G401 (cell line): ENCODE measurements at regions not wholly inside any gene's neighbourhood (a gene's known extent, or its start where the extent isn't known, plus 50 kb on each side); places are given as distances from the start of the nearest gene placed in this dataset.

Experiments
- DNase-seq: peaks from one replicate; pipeline ENCODE4 v3.0.0-alpha.2; 2015; ENCODE audit warnings: low spot score
- in situ Hi-C: cut with HindIII; loops from 2 replicates; pipeline ENCODE4 v1.10.0; 2016; ENCODE audit warnings: low sequenced_read_pairs, mixed read lengths

GRCh38 chr17:71460943-71461342 lies 659.9 kb upstream of the SOX9 start:
- in situ Hi-C loops = no loop called here
- no peak for DNase-seq

DNA sequence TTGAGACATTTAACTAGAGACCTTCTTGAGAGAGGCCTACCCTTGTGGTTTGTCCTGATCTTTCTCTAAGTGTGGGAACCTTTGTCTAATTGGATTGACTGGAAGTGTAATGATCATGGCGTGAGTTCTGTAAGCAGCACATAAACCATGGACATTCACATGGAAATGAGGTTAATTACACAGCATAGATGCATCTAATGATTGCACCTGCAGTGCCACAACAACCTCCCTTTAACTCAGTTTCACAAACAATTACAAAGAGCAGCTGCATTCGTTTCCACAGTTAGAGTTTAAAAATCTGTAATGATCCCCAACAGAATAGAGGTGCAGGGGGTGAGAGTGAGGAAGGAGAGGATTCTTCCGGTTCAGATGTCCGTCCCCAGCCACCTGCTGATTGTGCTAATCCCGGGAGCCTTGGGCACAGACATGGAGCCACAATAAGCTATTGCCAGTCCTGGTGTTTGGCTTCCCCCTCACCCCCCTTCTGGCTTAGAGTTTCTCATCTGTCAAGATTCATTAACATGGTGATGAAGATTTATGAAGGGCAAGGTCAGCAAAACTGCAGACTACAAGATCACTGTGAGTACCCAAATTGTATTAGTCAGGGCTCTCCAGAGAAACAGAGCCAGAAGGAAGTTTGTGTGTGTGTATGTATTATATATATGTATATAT lies 659.2 kb upstream of the SOX9 start:
- in situ Hi-C loops = no loop called here
- no peak for DNase-seq

DNA sequence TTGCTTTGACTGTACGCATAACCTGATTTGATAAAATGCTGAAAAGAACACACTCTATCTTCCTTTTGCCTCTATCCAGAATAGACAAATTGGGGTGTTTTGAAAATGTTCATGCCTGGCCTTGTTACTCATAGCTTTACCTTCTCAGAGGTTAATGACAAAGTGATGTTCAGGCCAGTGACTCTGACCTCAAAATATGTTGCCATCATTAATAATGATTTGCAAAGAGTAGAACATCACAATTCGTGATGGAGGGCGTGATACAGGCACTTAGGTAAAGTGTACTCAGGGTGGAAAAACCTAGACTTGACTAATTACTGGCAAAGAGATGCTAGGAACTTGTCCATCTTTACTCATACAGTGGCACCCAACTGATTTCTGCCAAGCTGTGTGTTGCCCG lies 656.6 kb upstream of the SOX9 start:
- in situ Hi-C loops = no loop called here
- no peak for DNase-seq

- in situ Hi-C loops = no loop called here
- no peak for DNase-seq
Observed at GRCh38 chr17:71464751-71465150, 656.1 kb upstream of the SOX9 start.

DNA sequence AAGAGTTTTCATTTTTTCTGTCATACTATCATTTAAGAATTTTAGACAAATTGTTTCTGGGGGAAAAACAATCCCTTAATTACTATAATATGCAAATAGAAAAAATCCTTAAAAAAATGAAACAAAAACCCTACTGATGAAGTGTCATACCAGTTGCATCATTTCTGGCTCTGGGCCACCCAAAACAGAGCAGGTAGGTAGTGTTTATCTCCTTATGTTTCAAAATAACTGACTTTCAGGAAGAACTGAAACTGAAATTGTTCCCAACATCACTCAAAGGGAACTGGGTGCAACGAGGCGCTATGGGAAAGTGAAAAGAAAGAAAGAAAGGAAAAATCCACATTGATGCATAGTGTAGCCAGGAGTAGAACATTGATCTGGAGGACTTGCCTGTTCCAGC lies 653.1 kb upstream of the SOX9 start:
- DNase-seq = no peak
- in situ Hi-C loops = no loop called here

DNA sequence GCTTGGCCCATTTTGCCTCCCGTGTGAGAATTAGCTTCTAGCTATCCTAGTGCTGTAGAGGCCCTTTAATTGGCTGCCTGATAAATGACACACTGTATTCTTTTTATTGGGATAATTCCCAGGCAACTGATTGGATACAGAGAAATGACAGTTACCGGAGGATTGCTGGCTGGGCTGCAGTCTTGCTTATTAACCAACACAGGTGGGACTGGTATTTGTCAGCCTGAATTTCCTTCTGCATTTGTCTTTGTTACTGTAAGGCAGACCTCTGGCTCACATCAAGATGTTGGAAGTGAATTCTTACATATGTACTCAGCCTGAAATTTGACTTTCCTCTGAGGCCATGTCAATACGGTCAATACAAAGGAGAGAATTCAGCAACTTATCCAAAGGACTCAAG lies 650.8 kb upstream of the SOX9 start:
- in situ Hi-C loops = no loop called here
- no peak for DNase-seq

DNA sequence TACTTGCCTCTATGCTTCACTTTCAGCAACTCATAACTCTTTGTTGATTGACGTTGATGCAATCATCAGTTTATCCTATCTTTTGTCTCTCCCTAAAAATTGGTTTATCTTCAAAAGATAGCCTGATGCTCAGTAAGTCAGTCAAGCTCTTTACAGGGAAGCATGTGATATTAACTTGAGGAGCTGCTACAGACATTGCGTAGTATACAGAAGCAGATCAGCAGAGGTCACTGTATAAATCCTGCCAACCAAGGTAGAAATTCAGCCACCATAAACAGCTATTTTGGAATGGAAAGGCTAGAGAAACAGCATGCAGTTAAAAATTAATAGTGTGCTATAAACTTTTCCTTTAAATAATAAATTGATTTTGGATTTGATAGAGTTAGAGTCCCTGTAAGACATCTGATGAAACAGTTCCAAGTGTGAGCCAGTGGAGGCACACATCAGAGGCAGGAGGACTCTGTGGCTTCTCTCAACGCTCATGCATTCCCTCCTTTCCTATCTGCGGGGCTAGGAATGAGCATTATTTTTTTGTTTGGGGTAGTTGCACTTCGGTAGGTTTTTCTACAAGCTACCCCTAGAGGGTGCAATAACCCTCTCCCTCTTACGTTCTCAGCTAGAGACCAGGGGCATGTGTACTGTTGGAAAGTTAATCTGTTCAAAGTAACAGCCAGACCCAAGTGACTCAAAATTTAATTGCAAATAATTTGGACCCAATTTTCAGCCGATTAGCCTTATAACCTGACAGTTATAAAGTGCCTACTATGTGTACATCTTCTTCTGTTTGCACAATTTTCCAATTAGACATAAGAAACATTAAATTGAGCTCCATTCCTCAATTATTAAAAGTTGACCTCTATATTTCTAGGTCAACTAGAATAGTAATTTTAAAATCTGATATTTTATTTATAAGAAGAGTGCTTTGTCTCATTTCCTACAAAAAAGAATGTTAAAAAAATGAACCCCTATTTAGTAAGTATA lies 647.7 kb upstream of the SOX9 start:
- peak; percentile 15 for DNase-seq
- in situ Hi-C loops = no loop called here

GRCh38 chr17:71477356-71477755 lies 643.5 kb upstream of the SOX9 start:
- in situ Hi-C loops = no loop called here
- no peak for DNase-seq

DNA sequence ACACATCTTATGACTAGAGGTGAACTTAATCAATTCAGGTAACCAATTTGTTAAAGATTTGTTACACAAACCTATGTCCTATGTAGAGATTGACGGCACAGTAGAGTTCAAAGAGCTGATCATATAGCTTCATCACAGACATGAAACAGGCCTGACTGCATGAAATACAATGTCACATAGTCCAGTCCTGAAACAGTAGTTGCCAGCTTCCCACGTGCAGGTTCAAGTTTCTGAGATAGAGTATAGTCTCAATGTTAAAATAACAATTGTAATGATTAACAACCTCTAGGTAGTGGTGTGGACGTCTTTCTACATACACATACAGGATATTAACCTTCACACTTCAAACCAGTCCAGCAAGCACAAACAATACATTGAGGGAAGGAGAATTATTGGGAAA lies 640.7 kb upstream of the SOX9 start:
- in situ Hi-C loops = no loop called here
- no peak for DNase-seq

DNA sequence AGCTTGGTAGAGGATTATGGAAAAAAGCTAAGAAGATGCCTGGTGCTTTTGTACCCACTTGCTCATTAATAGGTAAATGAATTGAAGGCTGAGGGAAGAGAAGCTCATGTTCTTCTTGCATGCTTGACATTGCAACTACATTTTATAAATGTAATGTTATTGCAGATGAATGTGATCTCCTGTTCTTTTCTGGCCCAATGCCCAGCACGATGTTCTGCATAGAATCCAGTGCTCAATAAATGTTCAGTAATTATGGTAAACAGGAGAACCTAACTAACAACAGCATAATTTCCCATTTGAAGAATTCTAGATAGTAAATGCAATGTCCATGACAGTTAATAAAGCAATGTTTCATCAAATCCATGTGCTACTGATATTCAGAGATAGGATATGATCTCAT lies 638.2 kb upstream of the SOX9 start:
- no peak for DNase-seq
- in situ Hi-C loops = no loop called here

GRCh38 chr17:71484546-71484945 lies 636.3 kb upstream of the SOX9 start:
- in situ Hi-C loops = no loop called here

DNA sequence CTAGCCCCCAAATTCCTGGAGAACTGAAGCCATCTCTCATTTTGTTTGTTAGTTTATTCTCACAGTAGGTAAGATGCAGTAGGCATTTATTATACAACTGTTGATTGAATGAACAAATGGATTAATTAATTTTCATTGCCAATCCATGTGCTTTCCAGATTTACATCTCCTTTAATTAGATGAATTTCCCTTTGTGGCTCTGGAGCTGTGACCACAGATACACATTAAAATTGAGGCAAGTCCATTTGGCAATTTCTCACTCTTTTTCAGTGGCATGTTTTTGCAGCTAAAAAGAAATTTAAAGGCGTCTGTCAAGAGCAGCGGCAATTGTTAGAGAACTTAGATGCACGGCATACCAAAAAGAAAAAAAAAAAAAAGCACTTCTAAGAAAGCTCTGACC lies 635.4 kb upstream of the SOX9 start:
- in situ Hi-C loops = no loop called here

More at GRCh38 chr17:71484546-71484945, 636.3 kb upstream of the SOX9 start:
- no peak for DNase-seq

GRCh38 chr17:71486261-71486660 lies 634.6 kb upstream of the SOX9 start:
- in situ Hi-C loops = no loop called here
- no peak for DNase-seq

More for the DNA sequence above, 635.4 kb upstream of the SOX9 start:
- DNase-seq = no peak

DNA sequence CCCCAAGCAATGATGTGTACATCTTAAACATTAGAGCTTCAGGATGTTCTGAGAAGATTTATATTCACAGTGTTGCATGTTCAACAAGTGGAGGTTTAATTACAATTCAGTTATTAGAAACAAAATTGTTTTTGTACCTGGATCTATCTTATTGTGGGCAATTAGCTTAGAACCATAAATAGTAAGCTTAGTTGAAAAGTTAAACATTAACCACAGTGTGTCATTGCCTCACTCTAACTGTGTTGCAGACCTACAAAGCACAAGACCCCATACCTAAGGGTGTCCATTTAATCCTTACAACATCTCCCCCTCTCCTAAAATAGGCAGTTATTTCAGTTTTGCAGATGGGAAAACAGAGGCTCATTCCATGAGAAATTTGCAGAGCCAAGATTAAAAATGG lies 632.0 kb upstream of the SOX9 start:
- in situ Hi-C loops = no loop called here
- DNase-seq = no peak

- in situ Hi-C loops = no loop called here
- no peak for DNase-seq
Observed at GRCh38 chr17:71494062-71494855, 626.6 kb upstream of the SOX9 start.

DNA sequence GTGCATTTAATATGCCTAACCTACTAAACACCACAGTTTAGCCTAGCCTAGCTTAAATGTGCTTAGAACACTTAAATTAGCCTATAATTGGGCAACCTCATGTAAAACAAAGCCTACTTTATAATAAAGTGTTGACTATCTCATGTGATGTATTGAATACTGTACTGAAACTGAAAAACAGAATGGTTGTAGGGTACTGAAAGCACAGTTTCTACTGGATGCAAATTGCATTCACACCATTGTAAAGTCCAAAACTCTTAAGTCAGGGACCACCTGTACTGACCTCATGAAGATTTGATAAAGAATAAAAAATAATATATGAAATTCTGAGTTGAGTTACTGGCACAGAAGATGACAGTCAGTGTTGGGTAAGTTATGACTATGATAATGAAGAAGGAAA lies 625.4 kb upstream of the SOX9 start:
- in situ Hi-C loops = no loop called here

GRCh38 chr17:71496552-71496951 lies 624.3 kb upstream of the SOX9 start:
- DNase-seq = no peak
- in situ Hi-C loops = no loop called here

More for the DNA sequence above, 625.4 kb upstream of the SOX9 start:
- DNase-seq = no peak

DNA sequence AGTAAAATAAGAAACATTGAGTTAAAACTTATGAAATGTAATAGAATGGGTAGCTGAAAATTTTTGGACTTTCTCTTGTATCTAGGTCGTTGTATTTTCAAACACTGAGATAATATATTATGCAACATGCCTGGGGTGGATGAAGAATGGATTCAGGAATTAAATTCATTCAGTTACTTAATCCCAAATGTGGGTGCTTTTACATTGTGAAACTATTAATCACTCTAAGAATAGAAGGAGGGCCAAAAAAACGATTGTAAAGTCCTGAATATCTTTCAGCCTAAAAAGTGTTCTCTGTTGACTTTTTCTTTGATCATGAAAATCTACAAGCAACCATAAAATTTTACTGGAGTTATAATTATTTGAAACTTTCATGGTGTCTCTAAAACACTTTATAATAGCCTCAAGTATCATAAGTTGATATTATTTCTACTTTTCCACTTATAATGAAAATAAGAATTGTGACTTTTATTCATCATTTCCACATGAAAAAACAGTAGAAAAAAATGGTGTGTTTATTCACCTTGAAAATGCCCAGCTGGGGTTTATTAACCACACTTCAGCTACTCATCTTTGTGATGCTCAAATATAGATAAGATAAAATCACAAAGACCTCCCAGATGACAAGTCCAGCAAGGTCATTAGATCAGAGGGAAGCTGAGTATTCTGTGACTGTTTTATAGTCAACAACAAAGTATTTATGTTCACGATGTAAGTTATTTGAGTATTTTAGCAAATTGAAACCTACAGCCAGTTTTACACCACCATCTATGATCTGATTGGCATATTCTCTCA lies 619.9 kb upstream of the SOX9 start:
- no peak for DNase-seq
- in situ Hi-C loops = no loop called here

GRCh38 chr17:71501711-71502110 lies 619.1 kb upstream of the SOX9 start:
- in situ Hi-C loops = no loop called here
- DNase-seq = no peak
